ENCODE measurements at regions not wholly inside any gene's neighbourhood (a gene's known extent, or its start where the extent isn't known, plus 50 kb on each side); places are given as distances from the start of the nearest gene placed in this dataset.

DNA sequence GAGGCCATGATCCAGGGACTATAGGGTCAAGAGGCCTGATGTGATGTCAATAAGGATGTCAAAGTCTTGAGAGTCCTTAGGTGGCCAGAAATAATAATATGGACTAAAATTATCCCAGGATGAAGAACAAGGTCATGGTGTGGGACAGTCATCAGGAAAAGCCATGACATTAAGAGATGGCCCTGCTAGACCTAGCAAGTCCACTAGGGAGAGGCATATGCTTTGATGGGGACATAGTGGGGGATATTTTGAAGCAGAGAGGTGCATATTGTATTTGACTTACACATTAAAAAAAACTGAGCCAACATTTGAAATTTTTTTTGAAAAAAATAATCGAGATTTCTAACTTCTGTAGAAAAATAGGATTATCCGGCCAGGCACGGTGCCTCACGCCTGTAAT, 53.3 kb upstream of the CXCR4 start:
- Histone ChIP-seq H3K27me3 (ENCODE audit: control insufficient read depth, insufficient read depth, low read length) (no peaks in the 10 kb centered on the region), H3K4me3 (ENCODE audit: low read depth, low read length) (no peak overlapping the region), H3K36me3 (ENCODE audit: control insufficient read depth, insufficient read depth, low read length) (no peaks in the 10 kb centered on the region)
- TF ChIP-seq, protein P1, sequence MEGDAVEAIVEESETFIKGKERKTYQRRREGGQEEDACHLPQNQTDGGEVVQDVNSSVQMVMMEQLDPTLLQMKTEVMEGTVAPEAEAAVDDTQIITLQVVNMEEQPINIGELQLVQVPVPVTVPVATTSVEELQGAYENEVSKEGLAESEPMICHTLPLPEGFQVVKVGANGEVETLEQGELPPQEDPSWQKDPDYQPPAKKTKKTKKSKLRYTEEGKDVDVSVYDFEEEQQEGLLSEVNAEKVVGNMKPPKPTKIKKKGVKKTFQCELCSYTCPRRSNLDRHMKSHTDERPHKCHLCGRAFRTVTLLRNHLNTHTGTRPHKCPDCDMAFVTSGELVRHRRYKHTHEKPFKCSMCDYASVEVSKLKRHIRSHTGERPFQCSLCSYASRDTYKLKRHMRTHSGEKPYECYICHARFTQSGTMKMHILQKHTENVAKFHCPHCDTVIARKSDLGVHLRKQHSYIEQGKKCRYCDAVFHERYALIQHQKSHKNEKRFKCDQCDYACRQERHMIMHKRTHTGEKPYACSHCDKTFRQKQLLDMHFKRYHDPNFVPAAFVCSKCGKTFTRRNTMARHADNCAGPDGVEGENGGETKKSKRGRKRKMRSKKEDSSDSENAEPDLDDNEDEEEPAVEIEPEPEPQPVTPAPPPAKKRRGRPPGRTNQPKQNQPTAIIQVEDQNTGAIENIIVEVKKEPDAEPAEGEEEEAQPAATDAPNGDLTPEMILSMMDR (IDR thresholded peaks at IDR 0.05; ENCODE audit: insufficient read depth, low read length, poor library complexity, severe bottlenecking) = no peak
- no peak for DNase-seq (ENCODE audit: low read depth)

DNA sequence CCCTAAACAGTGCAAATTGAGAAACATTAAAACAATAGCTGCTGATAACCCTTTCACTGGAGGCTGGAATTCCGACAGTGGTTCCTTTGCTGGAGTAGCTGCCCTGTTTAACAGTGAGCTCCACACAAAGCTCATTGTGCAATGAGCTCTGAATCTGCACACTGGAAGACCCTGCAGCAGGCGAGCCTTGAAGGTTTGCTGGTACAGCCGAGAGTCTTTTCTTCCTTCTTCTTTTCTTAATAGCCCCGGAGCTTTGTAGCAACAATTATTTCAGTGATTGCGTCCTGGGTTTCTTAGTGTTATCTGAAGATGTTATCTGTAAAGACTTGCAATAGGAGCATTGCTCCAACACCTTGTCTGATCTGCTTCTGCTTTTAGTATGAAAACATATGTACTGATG, 50.8 kb upstream of the CXCR4 start:
- H3K4me3 ChIP-seq (ENCODE audit: low read depth, low read length) = no peak overlapping the region
- TF ChIP-seq, protein P1 (IDR thresholded peaks at IDR 0.05; ENCODE audit: insufficient read depth, low read length, poor library complexity, severe bottlenecking) = no peak
- H3K36me3 ChIP-seq (ENCODE audit: control insufficient read depth, insufficient read depth, low read length) = no peaks in the 10 kb centered on the region
- no peaks in the 10 kb centered on the region for H3K27me3 ChIP-seq (ENCODE audit: control insufficient read depth, insufficient read depth, low read length)
- no peak for DNase-seq (ENCODE audit: low read depth)

DNA sequence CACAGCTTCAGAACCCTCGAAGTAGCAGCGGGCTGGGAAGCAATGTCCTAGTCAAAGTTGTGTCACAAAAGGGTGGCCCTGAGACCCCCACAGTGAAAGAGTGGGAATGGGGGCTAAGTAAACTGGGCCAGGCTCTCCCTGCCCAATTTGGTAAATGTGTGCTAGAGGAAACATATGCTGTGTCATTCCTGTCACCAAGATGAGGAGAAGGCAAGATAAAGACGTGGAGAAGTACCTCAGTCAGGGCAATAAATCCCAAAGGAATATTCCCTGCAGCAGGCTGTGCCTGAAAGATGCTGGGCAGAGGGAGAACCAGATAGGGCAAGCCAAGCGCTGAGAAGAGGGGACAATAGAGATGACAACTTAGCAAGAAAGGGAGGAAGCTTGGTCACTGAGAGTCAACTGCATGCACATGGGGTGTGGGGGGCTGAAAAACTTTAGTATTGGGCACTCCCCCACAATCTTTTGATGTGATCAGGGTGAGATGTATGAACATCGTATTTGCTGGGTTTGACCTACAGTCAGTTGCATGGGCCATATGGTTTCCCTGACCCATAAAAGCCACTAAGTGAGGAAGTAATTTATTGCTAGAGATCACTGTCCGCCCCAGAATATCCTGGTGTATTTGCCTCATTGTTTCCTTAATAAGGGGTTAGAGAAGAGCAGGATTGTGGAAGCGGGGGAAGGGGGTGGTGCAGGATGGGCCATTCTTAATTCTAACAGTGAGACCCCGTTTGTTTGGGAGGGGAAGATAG, 49.9 kb upstream of the CXCR4 start:
- DNase-seq (ENCODE audit: low read depth) = no peak
- Histone ChIP-seq H3K27me3 (ENCODE audit: control insufficient read depth, insufficient read depth, low read length) (no peaks in the 10 kb centered on the region), H3K4me3 (ENCODE audit: low read depth, low read length) (no peak overlapping the region), H3K36me3 (ENCODE audit: control insufficient read depth, insufficient read depth, low read length) (no peaks in the 10 kb centered on the region)
- TF ChIP-seq, protein P1 (IDR thresholded peaks at IDR 0.05; ENCODE audit: insufficient read depth, low read length, poor library complexity, severe bottlenecking) = no peak

Data from kidney epithelial cell (primary cell).